ENCODE measurements at regions not wholly inside any gene's neighbourhood (a gene's known extent, or its start where the extent isn't known, plus 50 kb on each side); places are given as distances from the start of the nearest gene placed in this dataset.

- no peaks in the 10 kb centered on the region for H3K36me3 ChIP-seq (ENCODE audit: control insufficient read depth in 4 of 4, insufficient read depth in 4 of 4, low read length in 4 of 4)
- DNase-seq, result no peak
- no peak overlapping the region for H3K27ac ChIP-seq (ENCODE audit: low read depth in 1 of 2, low read length in 1 of 2)
- no peak for TF ChIP-seq CTCF (IDR thresholded peaks at IDR 0.05; ENCODE audit: control extremely low read depth, extremely low read depth)
- H3K9me3 ChIP-seq (ENCODE audit: control insufficient read depth in 4 of 4, insufficient read depth in 3 of 4, low read length in 3 of 4), result no peaks in the 10 kb centered on the region
- no peak for ATAC-seq (ENCODE audit: insufficient read depth, low FRiP score)
- H3K4me3 ChIP-seq, result no peak overlapping the region
- H3K27me3 ChIP-seq (ENCODE audit: control insufficient read depth in 3 of 3, insufficient read depth in 3 of 3, low read length in 2 of 3), result no peaks in the 10 kb centered on the region
- no peaks in the 10 kb centered on the region for H3K4me1 ChIP-seq (ENCODE audit: control insufficient read depth in 5 of 5, insufficient read depth in 5 of 5, low read length in 5 of 5)
- no peak overlapping the region for H3K9ac ChIP-seq (ENCODE audit: insufficient read depth in 1 of 2, low read length in 2 of 2)
- WGBS, 2 donors, result 66 to 81% methylated on average over 2 of the region's 2 CpGs
Measured at GRCh38 chr18:68282232-68282631, 432.7 kb downstream of the TMX3 start.

- TF ChIP-seq CTCF (IDR thresholded peaks at IDR 0.05; ENCODE audit: control extremely low read depth, extremely low read depth), result no peak
- Histone ChIP-seq H3K9ac (ENCODE audit: insufficient read depth in 1 of 2, low read length in 2 of 2) (no peak overlapping the region), H3K27me3 (ENCODE audit: control insufficient read depth in 3 of 3, insufficient read depth in 3 of 3, low read length in 2 of 3) (no peaks in the 10 kb centered on the region), H3K9me3 (ENCODE audit: control insufficient read depth in 4 of 4, insufficient read depth in 3 of 4, low read length in 3 of 4) (no peaks in the 10 kb centered on the region), H3K27ac (ENCODE audit: low read depth in 1 of 2, low read length in 1 of 2) (no peak overlapping the region), H3K4me3 (no peak overlapping the region), H3K36me3 (ENCODE audit: control insufficient read depth in 4 of 4, insufficient read depth in 4 of 4, low read length in 4 of 4) (no peaks in the 10 kb centered on the region), H3K4me1 (ENCODE audit: control insufficient read depth in 5 of 5, insufficient read depth in 5 of 5, low read length in 5 of 5) (no peaks in the 10 kb centered on the region)
- no peak for ATAC-seq (ENCODE audit: insufficient read depth, low FRiP score)
- 0 to 100% methylated on average over 1 of the region's 1 CpG for WGBS, 2 donors
- no peak for DNase-seq
Measured at GRCh38 chr18:68275616-68276015, 439.3 kb downstream of the TMX3 start.

- no peaks in the 10 kb centered on the region for H3K27me3 ChIP-seq (ENCODE audit: control insufficient read depth in 3 of 3, insufficient read depth in 3 of 3, low read length in 2 of 3)
- no peak overlapping the region for H3K27ac ChIP-seq (ENCODE audit: low read depth in 1 of 2, low read length in 1 of 2)
- DNase-seq, result no peak
- H3K4me3 ChIP-seq, result no peak overlapping the region
- H3K9me3 ChIP-seq (ENCODE audit: control insufficient read depth in 4 of 4, insufficient read depth in 3 of 4, low read length in 3 of 4), result no peaks in the 10 kb centered on the region
- no peak overlapping the region for H3K9ac ChIP-seq (ENCODE audit: insufficient read depth in 1 of 2, low read length in 2 of 2)
- no peaks in the 10 kb centered on the region for H3K36me3 ChIP-seq (ENCODE audit: control insufficient read depth in 4 of 4, insufficient read depth in 4 of 4, low read length in 4 of 4)
- no peaks in the 10 kb centered on the region for H3K4me1 ChIP-seq (ENCODE audit: control insufficient read depth in 5 of 5, insufficient read depth in 5 of 5, low read length in 5 of 5)
- no peak for ATAC-seq (ENCODE audit: insufficient read depth, low FRiP score)
- TF ChIP-seq CTCF (IDR thresholded peaks at IDR 0.05; ENCODE audit: control extremely low read depth, extremely low read depth), result no peak
- WGBS, 2 donors, result 86 to 88% methylated on average over 3 of the region's 3 CpGs
Measured at GRCh38 chr18:68270017-68270416, 444.9 kb downstream of the TMX3 start.

DNA sequence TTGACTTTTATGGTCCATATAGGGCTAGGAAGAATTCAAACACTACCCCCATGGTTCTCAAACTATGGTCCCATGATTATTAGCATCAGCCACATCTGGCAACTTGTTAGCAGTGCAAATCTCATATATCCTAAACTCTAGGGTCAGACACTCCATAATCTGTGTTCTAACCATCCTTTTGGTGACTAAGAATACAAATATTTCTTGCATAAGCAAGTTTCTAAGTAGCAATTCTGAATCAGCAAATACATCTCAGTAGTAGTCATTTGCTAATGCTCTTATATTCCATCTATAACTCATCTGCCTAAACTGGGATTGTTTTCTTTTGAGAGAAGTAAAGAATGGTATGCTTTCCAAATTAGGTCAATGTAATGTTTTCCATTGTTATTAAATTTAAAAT lies 447.3 kb downstream of the TMX3 start:
- TF ChIP-seq CTCF (IDR thresholded peaks at IDR 0.05; ENCODE audit: control extremely low read depth, extremely low read depth), result no peak
- no peaks in the 10 kb centered on the region for H3K4me1 ChIP-seq (ENCODE audit: control insufficient read depth in 5 of 5, insufficient read depth in 5 of 5, low read length in 5 of 5)
- H3K36me3 ChIP-seq (ENCODE audit: control insufficient read depth in 4 of 4, insufficient read depth in 4 of 4, low read length in 4 of 4), result no peaks in the 10 kb centered on the region
- H3K9me3 ChIP-seq (ENCODE audit: control insufficient read depth in 4 of 4, insufficient read depth in 3 of 4, low read length in 3 of 4), result no peaks in the 10 kb centered on the region
- ATAC-seq (ENCODE audit: insufficient read depth, low FRiP score), result no peak
- no peak overlapping the region for H3K9ac ChIP-seq (ENCODE audit: insufficient read depth in 1 of 2, low read length in 2 of 2)
- no peak overlapping the region for H3K27ac ChIP-seq (ENCODE audit: low read depth in 1 of 2, low read length in 1 of 2)
- no peaks in the 10 kb centered on the region for H3K27me3 ChIP-seq (ENCODE audit: control insufficient read depth in 3 of 3, insufficient read depth in 3 of 3, low read length in 2 of 3)
- no peak overlapping the region for H3K4me3 ChIP-seq
- no peak for DNase-seq

Data from lung (tissue), 11 donors.